Epithelial cell of esophagus (primary cell): ENCODE measurements at regions not wholly inside any gene's neighbourhood (a gene's known extent, or its start where the extent isn't known, plus 50 kb on each side); places are given as distances from the start of the nearest gene placed in this dataset.
"Not testable (repeated sequence)": the region's sequence is repeated elsewhere in the genome, so short reads cannot be mapped to it uniquely, and the experiment has no call there.

Source experiments
- DNase-seq: peaks from one replicate; pipeline ENCODE4 v3.0.0; 2010; ENCODE audit warnings: low read depth
- H3K4me3 ChIP-seq: 2 replicates; pipeline ENCODE4 v1.5.1; 2011; ENCODE audit warnings: mild to moderate bottlenecking, low read length, control low read depth
- CTCF ChIP-seq: IDR thresholded peaks from 2 replicates; pipeline ENCODE4 v1.5.1; 2011; ENCODE audit warnings: low read depth, mild to moderate bottlenecking, low read length, control low read depth, inconsistent platforms; ENCODE audit not compliant: insufficient read depth; ENCODE audit errors: missing control alignments

- no peak for DNase-seq
- no peak overlapping the region for H3K4me3 ChIP-seq
- no peak for TF ChIP-seq CTCF
Observed at GRCh38 chr2:189318761-189319160, 122.5 kb upstream of the WDR75 start.

- not testable (repeated sequence) for DNase-seq, H3K4me3 ChIP-seq
Observed at GRCh38 chr2:189319424-189319823, 121.8 kb upstream of the WDR75 start.

GRCh38 chr2:189327879-189328847 is 113.1 kb upstream of the WDR75 start:
- TF ChIP-seq CTCF: no peak
- no peak for DNase-seq

GRCh38 chr2:189328848-189329245 is 112.4 kb upstream of the WDR75 start:
- DNase-seq: peak; percentile 47
- no peak overlapping the region for H3K4me3 ChIP-seq
- no peak for TF ChIP-seq CTCF

More at GRCh38 chr2:189327879-189328847, 113.1 kb upstream of the WDR75 start:
- no peak overlapping the region for H3K4me3 ChIP-seq

GRCh38 chr2:189336276-189336975 is 104.8 kb upstream of the WDR75 start:
- no peak for TF ChIP-seq CTCF
- peak; percentile 30 for DNase-seq

DNA sequence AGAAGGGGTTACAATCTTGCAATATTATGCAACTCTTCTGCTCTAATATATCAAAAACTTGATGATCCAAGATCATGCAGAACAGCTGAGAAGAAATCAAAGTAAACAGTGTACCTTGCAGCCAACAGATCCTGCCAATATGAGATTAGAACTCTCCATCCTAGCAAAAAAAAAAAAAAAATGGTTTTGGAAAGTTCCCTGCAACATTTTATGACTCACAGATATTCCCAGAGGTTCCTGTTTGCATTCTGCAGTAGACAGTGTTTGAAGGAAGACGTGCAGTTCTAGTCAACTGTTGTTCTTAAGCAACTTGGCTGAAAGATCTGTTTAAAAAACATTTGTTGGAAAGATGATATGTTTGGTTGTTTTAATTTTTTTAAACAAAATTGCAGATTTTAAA is 103.6 kb upstream of the WDR75 start:
- no peak overlapping the region for H3K4me3 ChIP-seq
- DNase-seq: peak; percentile 52
- TF ChIP-seq CTCF: no peak

More at GRCh38 chr2:189336276-189336975, 104.8 kb upstream of the WDR75 start:
- H3K4me3 ChIP-seq: no peak overlapping the region

- DNase-seq: no peak
- H3K4me3 ChIP-seq: no peak overlapping the region
- TF ChIP-seq CTCF: no peak
Observed at GRCh38 chr2:189338115-189338514, 103.2 kb upstream of the WDR75 start.
